ENCODE measurements at regions not wholly inside any gene's neighbourhood (a gene's known extent, or its start where the extent isn't known, plus 50 kb on each side); places are given as distances from the start of the nearest gene placed in this dataset.

GRCh38 chr16:85399583-85400284, 213.4 kb upstream of the GSE1 start:
- H3K4me1 Mint-ChIP-seq, result no peaks in the 10 kb centered on the region
- peaks cover 7% of the 10 kb centered on the region for H3K27me3 Mint-ChIP-seq
- no peaks in the 10 kb centered on the region for H3K36me3 Mint-ChIP-seq
- H3K4me3 Mint-ChIP-seq, result no peak overlapping the region
- no peaks in the 10 kb centered on the region for H3K9me3 Mint-ChIP-seq
- H3K27ac Mint-ChIP-seq, result no peak overlapping the region

DNA sequence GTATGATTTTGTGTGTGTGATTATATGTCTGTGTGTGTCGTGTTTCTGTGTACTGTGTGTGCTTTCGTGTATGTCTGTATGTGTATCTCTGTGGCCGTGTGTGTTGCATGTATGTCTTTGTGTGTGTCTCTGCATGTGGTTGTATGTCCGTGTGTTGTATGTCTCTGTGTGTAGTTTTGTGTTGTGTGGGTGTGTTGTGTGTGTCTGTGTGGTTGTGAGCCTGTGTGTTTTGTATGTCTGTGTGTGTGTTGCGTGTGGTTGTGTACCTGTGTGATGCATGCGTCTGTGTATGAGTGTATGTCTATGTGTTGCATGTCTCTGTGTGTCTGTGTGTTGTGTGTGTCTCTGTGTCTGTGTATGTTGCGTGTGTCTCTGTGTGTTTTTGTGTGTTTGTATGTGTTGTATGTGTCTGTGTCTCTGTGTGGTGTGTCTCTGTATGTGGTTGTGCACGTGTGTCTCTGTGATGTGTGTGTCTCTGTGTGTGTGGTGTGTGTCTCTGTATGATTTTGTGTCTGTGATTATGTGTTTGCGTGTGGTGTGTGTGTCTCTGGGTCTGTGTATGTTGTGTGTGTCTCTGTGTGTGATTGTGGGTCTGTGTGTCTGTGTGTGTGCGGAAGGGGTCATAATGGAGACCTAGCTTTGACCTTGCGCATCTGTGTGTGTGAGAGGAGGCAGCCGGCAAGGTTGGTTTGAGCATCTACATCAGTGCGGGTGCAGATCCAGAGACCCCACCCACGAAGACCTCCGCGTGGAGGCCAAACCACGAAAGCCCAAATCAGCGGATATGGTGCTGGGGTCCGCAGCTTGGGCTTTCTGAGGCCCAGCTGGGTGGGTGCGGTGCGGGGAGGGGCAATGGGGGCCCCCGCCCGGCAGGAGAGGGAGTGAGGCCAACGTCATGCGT, 212.6 kb upstream of the GSE1 start:
- H3K27ac Mint-ChIP-seq, result no peak overlapping the region
- peaks cover 3% of the 10 kb centered on the region for H3K27me3 Mint-ChIP-seq
- no peaks in the 10 kb centered on the region for H3K4me1 Mint-ChIP-seq
- no peaks in the 10 kb centered on the region for H3K36me3 Mint-ChIP-seq
- no peaks in the 10 kb centered on the region for H3K9me3 Mint-ChIP-seq
- no peak overlapping the region for H3K4me3 Mint-ChIP-seq

- Mint-ChIP-seq H3K27ac (peak overlapping the region in 1 of 3 donors; percentile 31), H3K4me3 (no peak overlapping the region), H3K4me1 (no peaks in the 10 kb centered on the region), H3K36me3 (no peaks in the 10 kb centered on the region), H3K27me3 (peaks cover 2% of the 10 kb centered on the region), H3K9me3 (no peaks in the 10 kb centered on the region)
Measured at GRCh38 chr16:85401370-85401916, 211.7 kb upstream of the GSE1 start.

GRCh38 chr16:85401917-85402766, 211.0 kb upstream of the GSE1 start:
- H3K4me3 Mint-ChIP-seq, result no peak overlapping the region
- H3K36me3 Mint-ChIP-seq, result no peaks in the 10 kb centered on the region
- H3K9me3 Mint-ChIP-seq, result no peaks in the 10 kb centered on the region
- H3K27ac Mint-ChIP-seq, result no peak overlapping the region
- H3K4me1 Mint-ChIP-seq, result no peaks in the 10 kb centered on the region
- no peaks in the 10 kb centered on the region for H3K27me3 Mint-ChIP-seq

DNA sequence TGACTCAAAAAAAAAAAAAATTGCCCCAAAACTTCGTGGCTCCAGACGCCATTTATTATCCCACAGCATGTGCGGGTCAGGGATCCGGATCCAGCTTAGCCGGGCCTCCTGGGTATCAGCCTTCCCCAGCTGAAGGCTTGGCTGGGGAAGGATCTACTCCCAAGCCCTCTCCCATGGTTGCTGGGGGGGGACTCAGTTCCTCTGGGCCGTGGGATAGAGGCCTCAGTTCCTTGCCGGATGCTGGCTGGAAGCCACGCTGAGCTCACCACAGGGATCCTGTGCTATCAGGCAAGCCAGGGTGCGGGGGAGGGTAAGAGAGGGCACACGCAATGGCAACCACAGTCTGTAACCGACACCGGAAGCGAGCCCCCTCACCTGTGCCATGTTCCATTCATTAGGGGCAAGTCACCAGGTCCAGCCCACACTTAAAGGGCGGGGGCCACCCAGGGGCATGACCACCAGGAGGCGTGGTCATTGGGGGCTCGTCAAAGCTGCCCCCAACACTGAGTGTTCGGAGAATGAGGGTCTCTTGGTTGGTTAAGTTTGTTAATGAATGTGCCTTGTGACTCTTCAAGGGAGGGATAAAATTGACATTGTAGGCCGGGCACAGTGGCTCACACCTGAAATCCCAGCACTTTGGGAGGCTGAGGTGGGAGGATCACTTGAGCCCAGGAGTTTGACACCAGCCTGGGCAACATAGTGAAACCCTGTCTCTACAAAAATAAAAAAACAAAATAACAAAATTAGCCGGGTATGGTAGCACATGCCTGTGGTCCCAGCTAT, 210.0 kb upstream of the GSE1 start:
- no peaks in the 10 kb centered on the region for H3K4me1 Mint-ChIP-seq
- no peaks in the 10 kb centered on the region for H3K27me3 Mint-ChIP-seq
- H3K36me3 Mint-ChIP-seq, result no peaks in the 10 kb centered on the region
- no peak overlapping the region for H3K27ac Mint-ChIP-seq
- H3K9me3 Mint-ChIP-seq, result no peaks in the 10 kb centered on the region
- no peak overlapping the region for H3K4me3 Mint-ChIP-seq

DNA sequence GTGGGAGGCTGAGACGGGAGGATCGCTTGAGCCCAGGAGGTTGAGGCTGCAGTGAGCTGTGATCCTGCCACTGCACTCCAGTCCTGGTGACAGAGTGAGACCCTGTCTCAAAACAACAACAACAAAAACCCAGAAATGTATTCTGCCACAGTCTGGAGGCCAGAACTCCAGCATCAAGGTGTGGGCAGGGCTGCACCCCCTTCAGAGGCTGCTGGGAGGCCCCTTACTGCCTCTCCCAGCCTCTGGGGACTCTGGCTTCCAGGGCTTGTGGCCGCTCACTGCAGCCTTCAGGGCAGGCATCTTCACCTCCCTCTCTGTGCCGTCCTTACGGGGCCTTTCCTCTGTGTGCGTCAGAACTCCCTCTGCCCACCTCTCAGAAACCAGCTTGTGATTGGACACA, 209.4 kb upstream of the GSE1 start:
- Mint-ChIP-seq H3K4me1 (no peaks in the 10 kb centered on the region), H3K27ac (no peak overlapping the region), H3K4me3 (no peak overlapping the region), H3K9me3 (no peaks in the 10 kb centered on the region), H3K36me3 (no peaks in the 10 kb centered on the region), H3K27me3 (no peaks in the 10 kb centered on the region)

DNA sequence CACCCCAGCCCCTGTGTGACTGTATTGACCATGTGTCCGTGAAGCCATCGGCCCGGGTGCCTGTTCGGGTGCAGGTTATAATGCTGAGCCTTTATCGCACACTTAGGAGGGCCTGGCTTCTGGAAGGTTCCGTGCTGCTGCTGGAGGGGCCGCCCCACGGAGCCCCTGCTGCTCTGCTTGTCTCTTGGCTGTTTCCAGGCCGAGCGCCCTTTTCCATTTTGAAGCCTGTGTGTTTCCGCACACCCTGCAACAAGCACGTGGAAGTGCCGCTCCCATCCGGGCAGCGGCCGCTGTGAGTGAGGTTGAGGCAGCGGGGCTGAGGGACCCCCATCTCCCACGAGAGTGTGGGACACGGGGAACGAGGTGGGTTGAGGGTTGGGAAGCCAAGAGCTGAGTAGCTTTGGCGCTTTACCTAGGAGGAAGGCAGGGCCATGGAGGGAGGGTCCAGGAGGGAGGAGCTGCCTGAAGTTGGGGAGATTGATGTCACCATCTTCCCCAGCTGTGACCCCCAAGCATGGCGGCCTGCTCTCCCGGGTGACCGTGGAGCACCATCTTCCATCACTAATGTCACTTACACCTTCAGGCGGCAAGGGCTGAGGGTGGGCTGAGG, 200.1 kb upstream of the GSE1 start:
- no peak overlapping the region for H3K27ac Mint-ChIP-seq
- peaks cover 2% of the 10 kb centered on the region for H3K36me3 Mint-ChIP-seq

DNA sequence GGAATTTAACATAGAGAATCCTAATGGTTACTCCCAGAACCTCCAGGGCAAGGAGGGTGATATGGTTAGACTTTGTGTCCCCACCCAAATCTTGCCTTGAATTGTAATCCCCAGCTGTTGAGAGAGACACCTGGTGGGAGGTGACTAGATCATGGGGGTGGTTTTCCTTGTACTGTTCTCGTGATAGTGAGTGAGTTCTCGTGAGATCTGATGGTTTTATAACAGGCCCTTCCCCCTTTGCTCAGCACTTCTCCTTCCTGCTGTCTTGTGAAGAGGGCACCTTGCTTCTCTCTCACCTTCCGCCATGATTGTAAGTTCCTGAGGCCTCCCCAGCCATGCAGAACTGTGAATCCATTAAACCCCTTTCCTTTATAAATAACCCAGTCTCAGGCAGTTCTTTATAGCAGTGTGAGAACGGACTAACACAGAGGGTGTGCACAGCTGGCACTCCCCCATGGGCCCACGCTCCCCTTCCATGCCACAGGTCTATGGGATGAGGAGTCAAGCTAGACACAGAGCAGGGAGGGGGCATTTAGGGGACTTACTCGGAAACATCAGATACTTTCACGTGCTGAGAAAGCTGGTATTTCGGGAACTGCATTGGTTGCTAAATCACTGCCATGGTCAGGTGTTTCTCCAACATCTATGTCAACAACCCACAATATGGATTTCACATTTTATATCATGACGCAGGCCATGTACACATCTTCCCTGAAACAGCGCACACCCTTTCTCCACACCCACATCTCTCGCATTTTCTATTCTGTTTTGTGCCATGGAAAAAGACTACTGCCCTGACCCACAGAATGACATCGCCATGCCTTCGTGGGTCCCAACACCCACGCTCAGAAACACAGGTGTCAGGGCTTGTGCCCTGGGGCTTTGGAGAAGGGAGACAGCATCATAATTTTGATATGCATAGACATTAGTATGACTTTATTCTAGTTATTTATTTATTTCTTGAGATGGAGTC, 199.1 kb upstream of the GSE1 start:
- H3K27me3 Mint-ChIP-seq, result peaks cover 3% of the 10 kb centered on the region
- no peaks in the 10 kb centered on the region for H3K4me1 Mint-ChIP-seq
- H3K27ac Mint-ChIP-seq, result no peak overlapping the region
- H3K9me3 Mint-ChIP-seq, result peaks cover 0 to 8% (median 2%) of the 10 kb centered on the region in 3 donors
- peaks cover 2% of the 10 kb centered on the region for H3K36me3 Mint-ChIP-seq
- no peak overlapping the region for H3K4me3 Mint-ChIP-seq

More for the DNA sequence above, 200.1 kb upstream of the GSE1 start:
- Mint-ChIP-seq H3K9me3 (peaks cover 0 to 8% (median 2%) of the 10 kb centered on the region in 3 donors), H3K4me3 (no peak overlapping the region), H3K27me3 (no peaks in the 10 kb centered on the region), H3K4me1 (no peaks in the 10 kb centered on the region)

- peak overlapping the region in 1 of 3 donors; percentile 67 for H3K27ac Mint-ChIP-seq
Measured at GRCh38 chr16:85415196-85416090, 197.7 kb upstream of the GSE1 start.

GRCh38 chr16:85416228-85417109, 196.7 kb upstream of the GSE1 start:
- H3K27ac Mint-ChIP-seq, result peak overlapping the region in 1 of 3 donors; percentile 78
- peaks cover 0 to 2% (median 0%) of the 10 kb centered on the region in 3 donors for H3K4me1 Mint-ChIP-seq
- peak overlapping the region in 1 of 4 donors; percentile 60 for H3K4me3 Mint-ChIP-seq
- H3K27me3 Mint-ChIP-seq, result peaks cover 3% of the 10 kb centered on the region
- peaks cover 0 to 8% (median 2%) of the 10 kb centered on the region in 3 donors for H3K9me3 Mint-ChIP-seq
- peaks cover 2% of the 10 kb centered on the region for H3K36me3 Mint-ChIP-seq

More at GRCh38 chr16:85415196-85416090, 197.7 kb upstream of the GSE1 start:
- Mint-ChIP-seq H3K27me3 (peaks cover 3% of the 10 kb centered on the region), H3K36me3 (peaks cover 2% of the 10 kb centered on the region), H3K9me3 (peaks cover 0 to 8% (median 2%) of the 10 kb centered on the region in 3 donors), H3K4me3 (no peak overlapping the region), H3K4me1 (no peaks in the 10 kb centered on the region)

DNA sequence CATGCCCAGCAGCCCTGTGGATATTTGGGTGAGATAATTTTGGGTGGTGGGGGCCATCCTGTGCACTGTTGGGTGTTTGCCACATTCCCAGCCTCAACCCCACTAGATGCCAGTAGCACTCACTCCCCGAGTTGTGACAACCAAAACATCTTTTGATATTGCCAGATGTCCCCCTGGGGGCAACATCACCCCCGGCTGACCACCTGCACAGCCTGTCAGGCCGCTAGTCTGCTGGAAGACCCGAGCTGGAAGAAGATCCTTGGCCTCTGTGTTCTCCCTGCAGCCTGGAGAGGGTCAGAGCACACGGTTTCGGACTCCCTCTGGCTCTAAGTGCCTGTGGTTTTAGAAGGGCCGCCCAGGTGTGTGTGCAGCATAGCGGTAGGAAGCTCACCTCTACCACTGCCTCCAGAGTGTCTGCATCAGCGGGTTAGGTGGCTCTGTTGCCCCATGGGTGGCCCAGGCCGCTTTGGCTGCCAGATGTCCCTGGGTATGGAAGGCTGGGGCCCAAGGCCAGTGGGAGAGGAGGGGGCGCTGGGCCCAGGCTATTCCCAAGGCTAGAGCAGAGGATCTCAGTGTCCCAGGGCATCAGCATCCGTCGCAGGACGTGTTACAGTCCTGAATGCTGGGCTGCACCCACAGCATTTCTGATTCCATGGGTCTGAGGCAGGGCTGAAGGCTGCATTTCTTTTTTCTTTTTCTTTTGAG, 195.8 kb upstream of the GSE1 start:
- Mint-ChIP-seq H3K27ac (no peak overlapping the region), H3K4me1 (peaks cover 0 to 2% (median 0%) of the 10 kb centered on the region in 3 donors), H3K36me3 (peaks cover 2% of the 10 kb centered on the region), H3K9me3 (peaks cover 0 to 8% (median 2%) of the 10 kb centered on the region in 3 donors), H3K27me3 (peaks cover 3% of the 10 kb centered on the region), H3K4me3 (no peak overlapping the region)
